HepG2 (cell line): ENCODE measurements at regions not wholly inside any gene's neighbourhood (a gene's known extent, or its start where the extent isn't known, plus 50 kb on each side); places are given as distances from the start of the nearest gene placed in this dataset.

Experiments
- USF2 ChIP-seq, 2 experiments: sonication (generic) in 1 of 2; formaldehyde crosslinking in 1 of 2; IDR thresholded peaks; 2 replicates each; pipeline versions ENCODE4 v1.5.1 to v1.6.1; 2011 to 2020; ENCODE audit warnings: borderline replicate concordance in 1 of 2, low read depth in 1 of 2, low read length in 1 of 2, mild to moderate bottlenecking in 1 of 2, missing genetic modification reagents in 1 of 2, moderate library complexity in 1 of 2
- ZNF274 ChIP-seq: sonication (generic); formaldehyde crosslinking; IDR thresholded peaks from 2 replicates; pipeline ENCODE4 v1.5.1; 2020; ENCODE audit warnings: mild to moderate bottlenecking, missing genetic modification reagents
- TF ChIP-seq, protein P1 (sequence below): sonication (generic); formaldehyde crosslinking; conservative IDR thresholded peaks from 2 replicates; pipeline ENCODE4 v1.4.0; 2020; ENCODE audit warnings: missing genetic modification reagents
- TF ChIP-seq, protein P2 (sequence below): sonication (generic); formaldehyde crosslinking; IDR thresholded peaks from one replicate; pipeline ENCODE4 v1.5.1; 2020; ENCODE audit warnings: mild to moderate bottlenecking, missing genetic modification reagents; ENCODE audit errors: not compliant biosample characterization
- TF ChIP-seq, protein P3 (sequence below): IDR thresholded peaks from 2 replicates; pipeline ENCODE4 v1.6.1; 2018; ENCODE audit warnings: missing genetic modification reagents

DNA sequence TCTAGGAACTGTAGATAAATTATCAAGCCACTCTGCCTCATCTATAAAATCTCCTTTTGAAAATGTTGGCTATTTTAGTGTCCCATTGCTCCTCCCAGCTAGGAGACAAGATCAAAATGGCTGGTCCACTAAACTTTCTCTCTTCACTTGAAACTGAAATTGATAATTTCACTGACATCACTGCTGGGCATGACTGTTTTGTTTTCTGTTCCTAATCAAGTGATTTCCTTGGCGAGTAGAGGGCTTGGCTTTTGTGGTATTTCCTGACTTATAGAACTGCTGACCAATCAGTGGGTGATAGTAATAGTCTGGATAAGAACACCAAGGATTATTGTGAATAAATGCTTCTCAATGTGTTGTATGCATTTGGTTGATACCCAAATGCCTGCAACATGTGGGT is 2152.9 kb downstream of the ARAP2 start:
- TF ChIP-seq USF2 (IDR thresholded peaks at IDR 0.05; ENCODE audit: low read depth, low read length) (no peak), USF2 (CRISPR knock-in tag; IDR thresholded peaks at IDR 0.05; ENCODE audit: borderline replicate concordance) (no peak), ZNF274 (no peak)
- TF ChIP-seq, protein P1, sequence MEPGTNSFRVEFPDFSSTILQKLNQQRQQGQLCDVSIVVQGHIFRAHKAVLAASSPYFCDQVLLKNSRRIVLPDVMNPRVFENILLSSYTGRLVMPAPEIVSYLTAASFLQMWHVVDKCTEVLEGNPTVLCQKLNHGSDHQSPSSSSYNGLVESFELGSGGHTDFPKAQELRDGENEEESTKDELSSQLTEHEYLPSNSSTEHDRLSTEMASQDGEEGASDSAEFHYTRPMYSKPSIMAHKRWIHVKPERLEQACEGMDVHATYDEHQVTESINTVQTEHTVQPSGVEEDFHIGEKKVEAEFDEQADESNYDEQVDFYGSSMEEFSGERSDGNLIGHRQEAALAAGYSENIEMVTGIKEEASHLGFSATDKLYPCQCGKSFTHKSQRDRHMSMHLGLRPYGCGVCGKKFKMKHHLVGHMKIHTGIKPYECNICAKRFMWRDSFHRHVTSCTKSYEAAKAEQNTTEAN, result no peak
- TF ChIP-seq, protein P2, sequence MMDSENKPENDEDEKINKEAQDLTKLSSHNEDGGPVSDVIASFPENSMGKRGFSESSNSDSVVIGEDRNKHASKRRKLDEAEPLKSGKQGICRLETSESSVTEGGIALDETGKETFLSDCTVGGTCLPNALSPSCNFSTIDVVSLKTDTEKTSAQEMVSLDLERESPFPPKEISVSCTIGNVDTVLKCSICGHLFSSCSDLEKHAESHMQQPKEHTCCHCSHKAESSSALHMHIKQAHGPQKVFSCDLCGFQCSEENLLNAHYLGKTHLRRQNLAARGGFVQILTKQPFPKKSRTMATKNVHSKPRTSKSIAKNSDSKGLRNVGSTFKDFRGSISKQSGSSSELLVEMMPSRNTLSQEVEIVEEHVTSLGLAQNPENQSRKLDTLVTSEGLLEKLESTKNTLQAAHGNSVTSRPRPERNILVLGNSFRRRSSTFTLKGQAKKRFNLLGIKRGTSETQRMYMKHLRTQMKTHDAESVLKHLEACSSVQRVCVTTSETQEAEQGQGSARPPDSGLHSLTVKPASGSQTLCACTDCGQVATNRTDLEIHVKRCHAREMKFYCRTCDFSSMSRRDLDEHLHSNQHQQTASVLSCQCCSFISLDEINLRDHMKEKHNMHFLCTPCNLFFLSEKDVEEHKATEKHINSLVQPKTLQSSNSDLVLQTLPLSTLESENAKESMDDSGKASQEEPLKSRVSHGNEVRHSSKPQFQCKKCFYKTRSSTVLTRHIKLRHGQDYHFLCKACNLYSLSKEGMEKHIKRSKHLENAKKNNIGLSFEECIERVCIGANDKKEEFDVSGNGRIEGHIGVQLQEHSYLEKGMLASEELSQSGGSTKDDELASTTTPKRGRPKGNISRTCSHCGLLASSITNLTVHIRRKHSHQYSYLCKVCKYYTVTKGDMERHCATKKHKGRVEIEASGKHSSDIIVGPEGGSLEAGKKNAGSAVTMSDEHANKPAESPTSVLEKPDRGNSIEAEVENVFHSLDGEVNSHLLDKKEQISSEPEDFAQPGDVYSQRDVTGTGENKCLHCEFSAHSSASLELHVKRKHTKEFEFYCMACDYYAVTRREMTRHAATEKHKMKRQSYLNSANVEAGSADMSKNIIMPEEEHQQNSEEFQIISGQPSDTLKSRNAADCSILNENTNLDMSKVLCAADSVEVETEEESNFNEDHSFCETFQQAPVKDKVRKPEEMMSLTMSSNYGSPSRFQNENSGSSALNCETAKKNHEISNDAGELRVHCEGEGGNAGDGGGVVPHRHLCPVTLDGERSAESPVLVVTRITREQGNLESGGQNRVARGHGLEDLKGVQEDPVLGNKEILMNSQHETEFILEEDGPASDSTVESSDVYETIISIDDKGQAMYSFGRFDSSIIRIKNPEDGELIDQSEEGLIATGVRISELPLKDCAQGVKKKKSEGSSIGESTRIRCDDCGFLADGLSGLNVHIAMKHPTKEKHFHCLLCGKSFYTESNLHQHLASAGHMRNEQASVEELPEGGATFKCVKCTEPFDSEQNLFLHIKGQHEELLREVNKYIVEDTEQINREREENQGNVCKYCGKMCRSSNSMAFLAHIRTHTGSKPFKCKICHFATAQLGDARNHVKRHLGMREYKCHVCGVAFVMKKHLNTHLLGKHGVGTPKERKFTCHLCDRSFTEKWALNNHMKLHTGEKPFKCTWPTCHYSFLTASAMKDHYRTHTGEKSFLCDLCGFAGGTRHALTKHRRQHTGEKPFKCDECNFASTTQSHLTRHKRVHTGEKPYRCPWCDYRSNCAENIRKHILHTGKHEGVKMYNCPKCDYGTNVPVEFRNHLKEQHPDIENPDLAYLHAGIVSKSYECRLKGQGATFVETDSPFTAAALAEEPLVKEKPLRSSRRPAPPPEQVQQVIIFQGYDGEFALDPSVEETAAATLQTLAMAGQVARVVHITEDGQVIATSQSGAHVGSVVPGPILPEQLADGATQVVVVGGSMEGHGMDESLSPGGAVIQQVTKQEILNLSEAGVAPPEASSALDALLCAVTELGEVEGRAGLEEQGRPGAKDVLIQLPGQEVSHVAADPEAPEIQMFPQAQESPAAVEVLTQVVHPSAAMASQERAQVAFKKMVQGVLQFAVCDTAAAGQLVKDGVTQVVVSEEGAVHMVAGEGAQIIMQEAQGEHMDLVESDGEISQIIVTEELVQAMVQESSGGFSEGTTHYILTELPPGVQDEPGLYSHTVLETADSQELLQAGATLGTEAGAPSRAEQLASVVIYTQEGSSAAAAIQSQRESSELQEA (CRISPR knock-in tag), result no peak
- TF ChIP-seq, protein P3, sequence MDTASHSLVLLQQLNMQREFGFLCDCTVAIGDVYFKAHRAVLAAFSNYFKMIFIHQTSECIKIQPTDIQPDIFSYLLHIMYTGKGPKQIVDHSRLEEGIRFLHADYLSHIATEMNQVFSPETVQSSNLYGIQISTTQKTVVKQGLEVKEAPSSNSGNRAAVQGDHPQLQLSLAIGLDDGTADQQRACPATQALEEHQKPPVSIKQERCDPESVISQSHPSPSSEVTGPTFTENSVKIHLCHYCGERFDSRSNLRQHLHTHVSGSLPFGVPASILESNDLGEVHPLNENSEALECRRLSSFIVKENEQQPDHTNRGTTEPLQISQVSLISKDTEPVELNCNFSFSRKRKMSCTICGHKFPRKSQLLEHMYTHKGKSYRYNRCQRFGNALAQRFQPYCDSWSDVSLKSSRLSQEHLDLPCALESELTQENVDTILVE, result no peak
